Fibroblast of lung (primary cell): ENCODE measurements at regions not wholly inside any gene's neighbourhood (a gene's known extent, or its start where the extent isn't known, plus 50 kb on each side); places are given as distances from the start of the nearest gene placed in this dataset.

ENCODE experiments used
- DNase-seq, 2 donors: peaks; one replicate each; pipeline versions ENCODE4 v3.0.0 to v3.0.0-alpha.2; 2010; ENCODE audit warnings: low read depth in 2 of 2
- H2AFZ ChIP-seq: 2 replicates; pipeline ENCODE4 v1.5.1; 2012; ENCODE audit warnings: low read length, control low read depth, inconsistent platforms
- H3K27ac ChIP-seq: 2 replicates; pipeline ENCODE4 v1.5.1; 2011; ENCODE audit warnings: low read length, control low read depth; ENCODE audit not compliant: insufficient read depth
- H3K27me3 ChIP-seq: 2 replicates; pipeline ENCODE4 v1.5.1; 2011; ENCODE audit warnings: mild to moderate bottlenecking, low read length; ENCODE audit not compliant: control insufficient read depth, insufficient read depth
- H3K36me3 ChIP-seq: 2 replicates; pipeline ENCODE4 v1.5.1; 2011; ENCODE audit warnings: low read length; ENCODE audit not compliant: control insufficient read depth, insufficient read depth
- H3K4me1 ChIP-seq: 2 replicates; pipeline ENCODE4 v1.5.1; 2011; ENCODE audit warnings: low read length; ENCODE audit not compliant: control insufficient read depth, insufficient read depth; ENCODE audit errors: extremely low read depth
- H3K4me2 ChIP-seq: 2 replicates; pipeline ENCODE4 v1.5.1; 2011; ENCODE audit warnings: low read length, control low read depth; ENCODE audit not compliant: insufficient read depth; ENCODE audit errors: extremely low read depth
- H3K4me3 ChIP-seq, 4 experiments: fragments of 200-600 bp in 1 of 4; sonication (generic) in 1 of 4; replicated peaks in 1 of 4; 2 replicates each; pipeline ENCODE4 v1.5.1; 2011 to 2016; ENCODE audit warnings: low read length in 4 of 4, low read depth in 3 of 4, mild to moderate bottlenecking in 3 of 4, control low read depth in 2 of 4, inconsistent platforms in 1 of 4, mixed read lengths in 1 of 4; ENCODE audit not compliant: insufficient read depth in 1 of 4; ENCODE audit errors: control extremely low read depth in 1 of 4
- H3K79me2 ChIP-seq: 2 replicates; pipeline ENCODE4 v1.5.1; 2012; ENCODE audit warnings: mild to moderate bottlenecking, low read length, inconsistent platforms; ENCODE audit not compliant: control insufficient read depth, insufficient read depth
- H3K9ac ChIP-seq: 2 replicates; pipeline ENCODE4 v1.5.1; 2011; ENCODE audit warnings: mild to moderate bottlenecking, low read length, control low read depth; ENCODE audit not compliant: insufficient read depth
- H3K9me3 ChIP-seq: 2 replicates; pipeline ENCODE4 v1.5.1; 2012; ENCODE audit warnings: low read depth, low read length; ENCODE audit not compliant: control insufficient read depth, insufficient read depth
- H4K20me1 ChIP-seq: 2 replicates; pipeline ENCODE4 v1.5.1; 2011; ENCODE audit warnings: low read length; ENCODE audit not compliant: control insufficient read depth, insufficient read depth; ENCODE audit errors: extremely low read depth
- EZH2 ChIP-seq: IDR thresholded peaks from 2 replicates; pipeline ENCODE4 v1.5.1; 2012; ENCODE audit warnings: low read length, control low read depth, mild to moderate bottlenecking; ENCODE audit errors: missing control alignments
- TF ChIP-seq, protein P1 (sequence below), 2 donors: IDR thresholded peaks in 1 of 2; conservative IDR thresholded peaks in 1 of 2; 1 replicate in 1 of 2; 2 replicates in 1 of 2; pipeline ENCODE4 v1.5.1; 2011 to 2012; ENCODE audit warnings: low read length in 2 of 2, control low read depth in 1 of 2, inconsistent platforms in 1 of 2, low read depth in 1 of 2, mild to moderate bottlenecking in 1 of 2

DNA sequence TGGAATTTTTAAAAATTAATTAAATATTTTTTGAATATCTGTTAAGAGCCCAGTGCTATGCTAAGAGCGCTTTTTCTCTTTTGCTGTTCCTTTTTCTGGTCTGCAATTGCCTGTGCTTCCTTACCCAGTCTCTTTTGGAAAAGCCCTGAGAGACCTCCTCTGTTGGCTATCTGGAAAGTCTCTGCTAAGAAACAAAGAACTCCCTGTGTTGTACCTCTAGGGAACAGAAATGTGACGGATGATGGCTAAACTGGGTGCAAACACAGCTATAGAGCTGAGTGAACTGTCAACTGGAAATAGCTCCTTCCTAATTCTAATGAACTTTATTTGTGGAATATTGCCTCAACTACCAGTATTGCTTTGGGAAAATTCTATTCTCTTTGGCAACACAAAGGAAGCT lies 261.6 kb upstream of the NOVA1 start:
- Histone ChIP-seq H3K9me3 (no peaks in the 10 kb centered on the region), H3K4me2 (no peak overlapping the region), H3K4me3 (no peak overlapping the region), H2AFZ (no peak overlapping the region), H3K27me3 (no peaks in the 10 kb centered on the region), H4K20me1 (no peaks in the 10 kb centered on the region), H3K36me3 (no peaks in the 10 kb centered on the region), H3K4me1 (no peaks in the 10 kb centered on the region), H3K9ac (no peak overlapping the region), H3K27ac (no peak overlapping the region), H3K79me2 (no peaks in the 10 kb centered on the region)
- TF ChIP-seq, protein P1, sequence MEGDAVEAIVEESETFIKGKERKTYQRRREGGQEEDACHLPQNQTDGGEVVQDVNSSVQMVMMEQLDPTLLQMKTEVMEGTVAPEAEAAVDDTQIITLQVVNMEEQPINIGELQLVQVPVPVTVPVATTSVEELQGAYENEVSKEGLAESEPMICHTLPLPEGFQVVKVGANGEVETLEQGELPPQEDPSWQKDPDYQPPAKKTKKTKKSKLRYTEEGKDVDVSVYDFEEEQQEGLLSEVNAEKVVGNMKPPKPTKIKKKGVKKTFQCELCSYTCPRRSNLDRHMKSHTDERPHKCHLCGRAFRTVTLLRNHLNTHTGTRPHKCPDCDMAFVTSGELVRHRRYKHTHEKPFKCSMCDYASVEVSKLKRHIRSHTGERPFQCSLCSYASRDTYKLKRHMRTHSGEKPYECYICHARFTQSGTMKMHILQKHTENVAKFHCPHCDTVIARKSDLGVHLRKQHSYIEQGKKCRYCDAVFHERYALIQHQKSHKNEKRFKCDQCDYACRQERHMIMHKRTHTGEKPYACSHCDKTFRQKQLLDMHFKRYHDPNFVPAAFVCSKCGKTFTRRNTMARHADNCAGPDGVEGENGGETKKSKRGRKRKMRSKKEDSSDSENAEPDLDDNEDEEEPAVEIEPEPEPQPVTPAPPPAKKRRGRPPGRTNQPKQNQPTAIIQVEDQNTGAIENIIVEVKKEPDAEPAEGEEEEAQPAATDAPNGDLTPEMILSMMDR (conservative IDR thresholded peaks at IDR 0.05 in 1 of 2, IDR thresholded peaks at IDR 0.05 in 1 of 2; ENCODE audit: low read depth in 1 of 2, low read length in 2 of 2) = no peak
- TF ChIP-seq EZH2 = no peak
- no peak for DNase-seq

DNA sequence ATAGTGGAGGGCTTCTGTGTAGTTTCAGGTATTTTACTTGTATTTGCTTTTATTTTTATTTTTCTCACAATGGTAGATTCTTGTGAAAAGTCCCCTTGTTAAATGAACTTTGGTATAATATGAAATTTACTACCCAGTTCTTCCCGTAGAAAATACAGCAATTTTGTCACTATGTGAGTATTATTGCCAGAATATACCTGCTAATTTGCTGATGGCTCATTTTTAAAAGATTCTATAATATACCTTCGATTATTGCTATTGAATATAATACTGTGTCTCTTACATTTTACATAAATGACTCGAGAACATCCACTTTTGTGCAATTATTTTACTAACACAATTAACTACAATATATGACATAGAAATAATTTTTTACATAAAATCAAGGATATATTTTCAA lies 262.3 kb upstream of the NOVA1 start:
- Histone ChIP-seq H3K27ac (no peak overlapping the region), H3K4me2 (no peak overlapping the region), H3K9me3 (no peaks in the 10 kb centered on the region), H3K79me2 (no peaks in the 10 kb centered on the region), H4K20me1 (no peaks in the 10 kb centered on the region), H3K4me1 (no peaks in the 10 kb centered on the region), H2AFZ (no peak overlapping the region), H3K4me3 (no peak overlapping the region), H3K36me3 (no peaks in the 10 kb centered on the region), H3K9ac (no peak overlapping the region), H3K27me3 (no peaks in the 10 kb centered on the region)
- no peak for TF ChIP-seq EZH2
- TF ChIP-seq, protein P1 (conservative IDR thresholded peaks at IDR 0.05 in 1 of 2, IDR thresholded peaks at IDR 0.05 in 1 of 2; ENCODE audit: low read depth in 1 of 2, low read length in 2 of 2) = no peak
- no peak for DNase-seq

DNA sequence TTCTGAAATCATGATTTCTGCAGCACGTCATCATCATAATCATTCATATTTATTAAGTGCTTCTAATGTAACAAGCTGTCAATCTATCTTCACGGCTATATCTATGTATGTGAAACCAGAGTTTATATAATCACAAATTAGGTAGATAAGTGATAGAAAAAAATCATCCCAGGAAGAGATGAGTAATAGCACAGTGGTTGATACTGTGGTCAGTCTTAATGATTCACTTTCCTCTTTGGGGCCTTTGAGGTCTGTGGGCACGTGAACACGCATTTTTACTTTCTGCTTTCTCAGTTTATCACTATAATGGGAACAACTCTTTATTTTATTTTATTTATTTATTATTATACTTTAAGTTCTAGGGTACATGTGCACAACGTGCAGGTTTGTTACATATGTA lies 265.9 kb upstream of the NOVA1 start:
- no peak overlapping the region for H2AFZ ChIP-seq
- TF ChIP-seq EZH2 = no peak
- TF ChIP-seq, protein P1 (conservative IDR thresholded peaks at IDR 0.05 in 1 of 2, IDR thresholded peaks at IDR 0.05 in 1 of 2; ENCODE audit: low read depth in 1 of 2, low read length in 2 of 2) = no peak
- H3K36me3 ChIP-seq = no peaks in the 10 kb centered on the region
- H3K4me1 ChIP-seq = no peaks in the 10 kb centered on the region
- H3K9me3 ChIP-seq = no peaks in the 10 kb centered on the region
- no peaks in the 10 kb centered on the region for H4K20me1 ChIP-seq
- no peaks in the 10 kb centered on the region for H3K79me2 ChIP-seq
- no peak overlapping the region for H3K4me3 ChIP-seq
- no peak overlapping the region for H3K9ac ChIP-seq
- no peaks in the 10 kb centered on the region for H3K27me3 ChIP-seq
- H3K27ac ChIP-seq = no peak overlapping the region
- DNase-seq = peak; percentile 41 to 68
- no peak overlapping the region for H3K4me2 ChIP-seq
